NCI-H1436 (cell line): ENCODE measurements at regions not wholly inside any gene's neighbourhood (a gene's known extent, or its start where the extent isn't known, plus 50 kb on each side); places are given as distances from the start of the nearest gene placed in this dataset.

Source experiments
- DNase-seq: peaks from one replicate; lab custom pipeline; 2025; lab: John Stamatoyannopoulos, UW

- no peak for DNase-seq
These were observed 1137.0 kb downstream of the PCDH18 start for GRCh38 chr4:136395212-136395722.

- DNase-seq, result no peak
These were observed 1139.7 kb downstream of the PCDH18 start for GRCh38 chr4:136392576-136392975.

DNA sequence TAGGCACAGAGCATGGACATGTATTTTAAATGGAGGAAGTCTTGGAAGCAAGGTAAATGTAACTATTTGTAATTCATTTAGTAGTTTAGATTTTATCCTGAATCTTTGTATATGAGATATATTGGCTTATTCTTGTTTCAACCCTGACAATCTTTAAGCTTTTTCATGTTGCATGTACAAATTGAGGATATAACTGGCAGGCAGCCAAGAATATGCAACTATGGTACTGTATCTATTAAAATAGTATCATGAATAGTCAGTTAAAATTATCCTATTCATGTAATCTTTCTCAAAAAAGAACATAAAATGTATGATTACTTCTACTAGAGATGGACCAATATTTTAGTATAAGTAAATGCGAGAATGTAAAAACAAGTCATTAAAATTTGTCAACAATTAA is 1141.5 kb downstream of the PCDH18 start:
- no peak for DNase-seq

GRCh38 chr4:136383082-136383481 is 1149.2 kb downstream of the PCDH18 start:
- no peak for DNase-seq

- DNase-seq, result no peak
These were observed 1161.1 kb downstream of the PCDH18 start for GRCh38 chr4:136371231-136371630.

- no peak for DNase-seq
These were observed 1163.2 kb downstream of the PCDH18 start for GRCh38 chr4:136369073-136369472.

GRCh38 chr4:136357556-136357955 is 1174.7 kb downstream of the PCDH18 start:
- no peak for DNase-seq

DNA sequence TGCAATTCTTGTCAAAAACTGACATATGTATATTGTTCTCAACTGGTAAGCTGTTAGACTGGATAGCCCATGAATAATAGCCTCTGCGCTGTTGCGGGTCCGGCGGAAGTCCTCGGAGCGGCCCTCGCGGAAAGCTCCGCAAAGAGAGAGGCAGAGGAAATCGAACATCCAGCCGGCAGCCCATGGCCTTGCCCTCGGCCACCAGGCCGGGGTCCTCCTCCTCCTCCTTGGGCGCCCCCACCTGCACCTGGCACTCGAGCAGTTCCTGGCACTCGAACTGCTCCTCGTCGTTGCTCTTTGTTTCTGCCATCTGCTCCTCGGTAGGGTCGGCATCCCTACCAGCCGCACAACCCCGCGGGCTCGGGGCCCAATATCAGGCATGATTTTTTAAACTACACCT is 1176.3 kb downstream of the PCDH18 start:
- DNase-seq, result no peak

DNA sequence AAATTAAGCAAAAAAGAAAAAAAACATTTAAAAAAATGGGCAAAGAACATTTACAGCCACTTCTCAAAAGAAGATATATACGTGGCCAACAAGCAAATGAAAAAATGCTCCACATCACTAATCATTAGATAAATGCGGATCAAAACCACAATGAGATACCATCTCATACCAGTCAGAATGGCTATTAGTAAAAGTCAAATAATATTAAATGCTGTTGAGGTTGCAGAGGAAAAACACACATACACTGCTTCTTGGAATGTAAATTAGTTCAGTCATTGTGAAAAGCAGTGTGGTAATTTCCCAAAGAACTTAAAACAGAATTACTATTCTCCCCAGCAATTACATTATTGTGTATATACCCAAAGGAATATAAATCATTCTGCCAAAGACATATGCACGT is 1189.0 kb downstream of the PCDH18 start:
- DNase-seq, result no peak

GRCh38 chr4:136342666-136343065 is 1189.6 kb downstream of the PCDH18 start:
- no peak for DNase-seq

DNA sequence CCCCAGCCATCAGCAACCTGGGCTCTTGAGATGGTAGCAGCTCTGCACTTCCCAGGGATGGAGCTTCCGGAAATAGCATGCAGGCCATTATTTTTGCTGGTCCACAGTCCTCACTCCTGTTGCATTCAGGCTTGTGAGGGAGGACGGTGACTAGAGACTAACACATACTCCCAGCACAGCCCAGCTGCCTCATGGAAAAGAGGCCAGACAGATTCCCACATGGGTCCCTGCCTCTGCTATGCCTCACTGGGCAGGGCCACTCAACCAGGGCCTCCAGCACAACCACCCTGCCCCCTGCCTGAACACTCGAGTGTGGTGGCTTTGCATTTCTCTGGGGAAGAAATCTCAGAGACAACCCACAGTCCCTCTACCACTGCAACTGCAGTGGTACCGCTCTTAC is 1195.1 kb downstream of the PCDH18 start:
- DNase-seq, result no peak

GRCh38 chr4:136336479-136336878 is 1195.8 kb downstream of the PCDH18 start:
- DNase-seq, result no peak

DNA sequence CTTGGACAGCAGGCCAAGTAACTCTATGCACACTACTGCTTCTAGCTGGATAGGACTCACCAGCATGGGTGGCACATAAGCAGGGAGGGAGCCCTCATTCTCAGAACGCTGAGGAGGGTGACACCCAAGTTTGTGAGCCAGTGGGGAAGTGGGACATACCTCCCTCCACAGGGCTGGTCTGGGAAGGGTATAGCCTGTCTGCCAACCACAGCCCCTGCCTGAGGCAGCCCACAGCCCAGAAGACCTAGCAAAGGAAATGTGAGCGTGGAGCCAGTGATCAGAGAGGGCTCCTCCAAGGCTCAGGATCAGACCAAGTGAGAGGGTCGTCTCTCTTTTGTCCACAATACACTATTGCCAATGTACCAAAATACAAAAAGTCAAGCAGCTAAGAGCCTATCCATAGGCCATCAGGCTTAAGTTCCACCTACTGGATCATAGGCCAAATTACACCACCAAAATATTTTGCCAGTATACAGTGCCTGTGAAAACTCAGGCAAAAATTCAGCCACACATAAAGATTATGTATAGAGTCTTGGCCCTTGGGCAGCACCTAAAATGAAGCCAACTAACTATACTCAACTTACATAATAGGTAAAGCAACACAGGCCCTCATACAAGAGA is 1203.1 kb downstream of the PCDH18 start:
- no peak for DNase-seq

DNA sequence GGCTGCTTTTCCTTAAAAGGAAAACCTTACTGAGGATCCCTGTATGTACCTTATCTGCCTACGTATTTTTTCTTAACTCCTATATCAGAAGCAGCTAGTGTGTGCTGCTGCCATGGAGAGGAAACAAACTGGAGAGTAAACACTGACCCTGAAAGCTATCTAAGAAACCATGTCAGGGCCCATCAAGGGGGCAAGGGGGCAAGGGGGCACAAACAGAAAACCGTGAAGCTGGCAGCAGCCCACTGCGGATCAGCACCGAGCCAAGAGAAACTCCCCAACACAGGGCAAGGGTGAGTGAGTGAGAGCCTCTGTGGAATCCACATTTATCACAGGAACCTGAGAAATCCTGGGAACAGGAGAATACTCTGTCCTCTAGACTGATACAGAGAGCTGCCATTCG is 1204.2 kb downstream of the PCDH18 start:
- no peak for DNase-seq

DNA sequence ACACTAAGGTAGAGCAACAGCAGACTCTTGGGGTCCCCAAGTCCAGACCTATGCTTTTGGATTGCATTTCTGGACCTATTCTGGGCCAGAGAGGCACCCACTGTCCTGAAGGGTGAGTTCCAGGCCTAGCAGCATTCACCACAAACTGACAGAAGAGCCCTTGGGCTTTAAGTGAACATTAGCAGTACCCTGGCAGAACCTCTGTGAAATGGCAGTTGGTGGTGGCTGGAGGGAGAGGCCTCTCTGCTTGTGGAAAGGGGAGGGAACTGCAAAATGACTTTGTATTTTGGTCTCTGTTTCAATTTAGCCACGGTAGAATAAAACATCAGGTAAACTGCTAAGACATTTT is 1211.9 kb downstream of the PCDH18 start:
- DNase-seq, result no peak

DNA sequence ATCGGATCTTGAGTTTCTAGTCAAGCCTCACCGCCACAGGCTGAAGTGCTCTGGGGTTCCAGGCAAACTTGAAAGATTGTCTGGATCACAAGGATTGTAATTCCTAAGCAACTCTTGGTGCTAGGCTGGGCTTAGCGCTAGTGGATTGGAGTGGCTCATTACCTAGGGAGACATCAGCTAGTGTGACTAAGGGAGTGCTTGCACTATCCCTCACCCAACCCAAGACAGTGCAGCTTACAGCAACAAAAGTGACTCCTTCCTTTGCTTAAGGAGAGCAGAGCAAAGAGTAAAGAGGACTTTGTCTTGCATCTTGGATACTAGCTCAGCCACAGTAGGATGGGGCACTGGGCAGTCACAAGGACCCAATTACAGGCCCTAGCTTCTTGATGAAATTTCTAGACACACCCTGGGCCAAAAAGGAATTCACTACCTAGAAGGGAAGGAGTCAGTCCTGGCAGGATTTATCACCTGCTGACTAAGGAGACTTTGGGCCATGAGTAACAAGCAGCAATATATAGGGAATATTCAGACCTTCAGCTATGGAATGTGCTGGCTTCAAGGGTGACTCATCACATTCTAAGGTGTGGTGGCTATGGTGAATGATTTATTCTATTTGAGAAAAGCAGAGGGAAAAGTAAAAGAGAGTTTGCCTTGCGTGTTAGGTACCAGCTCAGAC is 1212.4 kb downstream of the PCDH18 start:
- DNase-seq, result no peak

GRCh38 chr4:136316961-136317360 is 1215.3 kb downstream of the PCDH18 start:
- no peak for DNase-seq

- no peak for DNase-seq
These were observed 1217.6 kb downstream of the PCDH18 start for GRCh38 chr4:136314686-136315085.

GRCh38 chr4:136311774-136312173 is 1220.5 kb downstream of the PCDH18 start:
- no peak for DNase-seq

GRCh38 chr4:136307765-136308164 is 1224.5 kb downstream of the PCDH18 start:
- DNase-seq, result no peak

DNA sequence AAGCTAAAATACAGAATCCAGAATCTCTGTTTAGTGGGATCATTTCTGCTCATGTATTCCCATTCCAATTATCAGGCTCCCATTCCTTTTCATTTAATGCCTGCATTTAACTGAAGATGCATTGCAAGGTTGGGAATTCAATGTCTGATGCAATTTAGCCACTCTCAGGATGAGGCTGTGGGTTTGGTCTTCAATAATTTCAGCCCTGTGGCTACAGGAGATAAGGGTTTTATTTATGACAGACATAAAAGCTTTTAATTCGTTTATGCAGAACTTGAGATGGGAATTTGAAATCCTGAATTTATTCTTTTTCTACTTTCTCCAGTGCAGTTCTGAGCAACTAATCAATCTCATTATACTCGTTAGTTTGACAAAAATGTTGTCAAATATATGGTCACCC is 1225.9 kb downstream of the PCDH18 start:
- DNase-seq, result no peak

GRCh38 chr4:136302566-136302965 is 1229.7 kb downstream of the PCDH18 start:
- no peak for DNase-seq

DNA sequence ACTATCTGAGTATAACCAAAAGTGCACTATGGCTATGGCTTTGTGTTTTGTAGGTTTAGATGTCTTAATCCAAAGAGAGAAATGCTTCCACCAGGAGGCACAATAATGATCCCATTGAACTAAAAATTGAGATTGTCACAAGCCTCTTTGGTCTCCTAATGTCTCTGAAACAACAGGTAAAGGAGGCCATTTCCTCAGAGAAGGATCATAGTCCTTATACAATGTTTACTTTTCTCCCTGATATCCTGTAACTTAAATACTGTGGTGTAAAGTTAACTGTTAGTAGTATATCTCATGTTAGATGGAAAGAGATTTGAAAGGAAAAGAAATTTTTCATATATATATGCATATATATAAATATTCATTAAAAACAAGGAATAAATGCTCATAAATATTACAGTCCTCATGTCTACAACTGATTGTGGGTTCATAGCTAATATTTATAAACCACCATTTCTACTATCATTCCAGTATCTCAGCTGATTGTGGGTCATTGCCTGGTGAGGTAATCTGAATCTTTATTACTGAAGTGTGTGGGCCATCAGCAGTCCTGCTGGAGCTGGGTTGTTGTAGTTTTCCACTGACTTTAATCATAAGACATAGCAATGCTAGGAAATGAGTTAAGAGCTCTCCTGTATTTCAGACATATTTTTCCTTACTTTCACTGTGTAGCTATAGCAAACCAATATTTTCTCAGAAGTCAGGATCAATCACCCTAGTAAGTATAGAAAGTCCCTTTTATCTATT is 1230.4 kb downstream of the PCDH18 start:
- no peak for DNase-seq
